ENCODE measurements at regions not wholly inside any gene's neighbourhood (a gene's known extent, or its start where the extent isn't known, plus 50 kb on each side); places are given as distances from the start of the nearest gene placed in this dataset.

- intact Hi-C loops (cut with micrococcal nuclease), result no loop called here
- no peak overlapping the region for H3K4me3 ChIP-seq (replicated peaks in 1 of 2; ENCODE audit: low read depth in 1 of 2, low read length in 2 of 2)
- DNase-seq (ENCODE audit: low read depth, low spot score) (no peak), ATAC-seq (no peak)
- H4K20me1 ChIP-seq (ENCODE audit: insufficient read depth), result no peaks in the 10 kb centered on the region
- H3K79me2 ChIP-seq (ENCODE audit: insufficient read depth, low read length), result no peaks in the 10 kb centered on the region
- no peak overlapping the region for H3K27ac ChIP-seq (ENCODE audit: low read depth, low read length)
- ChIA-PET CTCF (no interaction called here), RAD21 (ENCODE audit: low non-redundant PET in 1 of 2, low total read pairs in 2 of 2, uncharacterized antibody in 2 of 2, unreplicated experiment in 2 of 2) (no interaction called here), POLR2A (no interaction called here)
- H3K27me3 ChIP-seq (ENCODE audit: insufficient read depth, low read length), result no peaks in the 10 kb centered on the region
- no peak overlapping the region for H3K9ac ChIP-seq (ENCODE audit: low read length)
- H3K9me2 ChIP-seq (ENCODE audit: insufficient read depth), result no peaks in the 10 kb centered on the region
- H2AFZ ChIP-seq (ENCODE audit: low read depth, low read length, poor library complexity, severe bottlenecking), result no peak overlapping the region
- no peaks in the 10 kb centered on the region for H3K4me1 ChIP-seq (ENCODE audit: control insufficient read depth in 1 of 2, insufficient read depth in 2 of 2, low read length in 2 of 2)
- no peak for TF ChIP-seq ZFX (IDR thresholded peaks at IDR 0.05)
- H3K36me3 ChIP-seq (ENCODE audit: control insufficient read depth in 1 of 2, insufficient read depth in 2 of 2, low read length in 2 of 2), result no peaks in the 10 kb centered on the region
- no TSS peak for BruUV-seq (replicated peaks)
- H3K4me2 ChIP-seq (ENCODE audit: low read length), result no peak overlapping the region
- no peaks in the 10 kb centered on the region for H3K9me3 ChIP-seq (ENCODE audit: control insufficient read depth in 1 of 2, insufficient read depth in 1 of 2, low read depth in 1 of 2, low read length in 2 of 2)
These were observed 137.2 kb downstream of the PFKFB3 start for GRCh38 chr10:6339891-6340290.

GRCh38 chr10:6342096-6342685 is 139.5 kb downstream of the PFKFB3 start:
- TF ChIP-seq POLR2AphosphoS5 (IDR thresholded peaks at IDR 0.05; ENCODE audit: low read depth, low read length) (no peak), ZFX (IDR thresholded peaks at IDR 0.05) (no peak)
- ATAC-seq (no peak), DNase-seq (ENCODE audit: low read depth, low spot score) (no peak)
- H3K4me2 ChIP-seq (ENCODE audit: low read length), result no peak overlapping the region
- intact Hi-C loops (cut with micrococcal nuclease), result no loop called here
- no peaks in the 10 kb centered on the region for H4K20me1 ChIP-seq (ENCODE audit: insufficient read depth)
- H3K27ac ChIP-seq (ENCODE audit: low read depth, low read length), result no peak overlapping the region
- no peaks in the 10 kb centered on the region for H3K36me3 ChIP-seq (ENCODE audit: control insufficient read depth in 1 of 2, insufficient read depth in 2 of 2, low read length in 2 of 2)
- ChIA-PET CTCF (no interaction called here), RAD21 (ENCODE audit: low non-redundant PET in 1 of 2, low total read pairs in 2 of 2, uncharacterized antibody in 2 of 2, unreplicated experiment in 2 of 2) (no interaction called here), POLR2A (no interaction called here)
- H3K9me3 ChIP-seq (ENCODE audit: control insufficient read depth in 1 of 2, insufficient read depth in 1 of 2, low read depth in 1 of 2, low read length in 2 of 2), result no peaks in the 10 kb centered on the region
- no peak overlapping the region for H3K9ac ChIP-seq (ENCODE audit: low read length)
- no peak overlapping the region for H2AFZ ChIP-seq (ENCODE audit: low read depth, low read length, poor library complexity, severe bottlenecking)
- no peaks in the 10 kb centered on the region for H3K27me3 ChIP-seq (ENCODE audit: insufficient read depth, low read length)
- no peak overlapping the region for H3K4me3 ChIP-seq (replicated peaks in 1 of 2; ENCODE audit: low read depth in 1 of 2, low read length in 2 of 2)
- H3K79me2 ChIP-seq (ENCODE audit: insufficient read depth, low read length), result no peaks in the 10 kb centered on the region
- H3K4me1 ChIP-seq (ENCODE audit: control insufficient read depth in 1 of 2, insufficient read depth in 2 of 2, low read length in 2 of 2), result no peaks in the 10 kb centered on the region
- no TSS peak for BruUV-seq (replicated peaks)
- H3K9me2 ChIP-seq (ENCODE audit: insufficient read depth), result no peaks in the 10 kb centered on the region

Data from HCT116 (cell line).